ENCODE measurements at regions not wholly inside any gene's neighbourhood (a gene's known extent, or its start where the extent isn't known, plus 50 kb on each side); places are given as distances from the start of the nearest gene placed in this dataset.

DNA sequence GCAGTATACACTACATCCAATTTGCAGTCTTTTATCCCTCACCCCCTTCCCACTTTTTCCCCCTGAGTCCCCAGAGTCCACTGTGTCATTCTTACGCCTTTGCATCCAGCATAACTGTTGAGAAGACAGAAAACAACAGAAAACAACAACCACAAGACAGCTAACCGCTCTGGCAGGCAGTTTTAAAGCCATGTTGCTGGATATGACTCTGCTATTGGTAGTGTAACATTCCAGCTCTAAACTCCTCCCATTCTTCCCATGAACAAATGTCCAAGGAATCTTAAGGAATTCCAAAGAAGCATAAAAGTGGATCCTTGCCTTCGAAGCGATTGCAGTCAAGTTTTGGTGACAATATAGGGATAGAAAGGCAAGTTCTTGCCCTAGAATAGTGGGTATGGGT lies 599.1 kb downstream of the NYAP2 start:
- H3K4me3 ChIP-seq, result no peak overlapping the region
- H3K27ac ChIP-seq, result no peak overlapping the region
- H3K27me3 ChIP-seq, result no peaks in the 10 kb centered on the region
- H3K4me1 ChIP-seq (replicated peaks in 1 of 2), result no peaks in the 10 kb centered on the region
- TF ChIP-seq, protein P1, sequence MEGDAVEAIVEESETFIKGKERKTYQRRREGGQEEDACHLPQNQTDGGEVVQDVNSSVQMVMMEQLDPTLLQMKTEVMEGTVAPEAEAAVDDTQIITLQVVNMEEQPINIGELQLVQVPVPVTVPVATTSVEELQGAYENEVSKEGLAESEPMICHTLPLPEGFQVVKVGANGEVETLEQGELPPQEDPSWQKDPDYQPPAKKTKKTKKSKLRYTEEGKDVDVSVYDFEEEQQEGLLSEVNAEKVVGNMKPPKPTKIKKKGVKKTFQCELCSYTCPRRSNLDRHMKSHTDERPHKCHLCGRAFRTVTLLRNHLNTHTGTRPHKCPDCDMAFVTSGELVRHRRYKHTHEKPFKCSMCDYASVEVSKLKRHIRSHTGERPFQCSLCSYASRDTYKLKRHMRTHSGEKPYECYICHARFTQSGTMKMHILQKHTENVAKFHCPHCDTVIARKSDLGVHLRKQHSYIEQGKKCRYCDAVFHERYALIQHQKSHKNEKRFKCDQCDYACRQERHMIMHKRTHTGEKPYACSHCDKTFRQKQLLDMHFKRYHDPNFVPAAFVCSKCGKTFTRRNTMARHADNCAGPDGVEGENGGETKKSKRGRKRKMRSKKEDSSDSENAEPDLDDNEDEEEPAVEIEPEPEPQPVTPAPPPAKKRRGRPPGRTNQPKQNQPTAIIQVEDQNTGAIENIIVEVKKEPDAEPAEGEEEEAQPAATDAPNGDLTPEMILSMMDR (IDR thresholded peaks at IDR 0.05), result no peak
- no peak for TF ChIP-seq POLR2A (IDR thresholded peaks at IDR 0.05)
- no peak for DNase-seq
- H3K9me3 ChIP-seq (replicated peaks in 1 of 3), result no peaks in the 10 kb centered on the region
- H3K36me3 ChIP-seq (replicated peaks in 1 of 2), result no peaks in the 10 kb centered on the region
- intact Hi-C loops (cut with DNase I), result no loop called here
- WGBS, 4 donors, result 74 to 89% (median 87%) methylated on average over 4 of the region's 4 CpGs

DNA sequence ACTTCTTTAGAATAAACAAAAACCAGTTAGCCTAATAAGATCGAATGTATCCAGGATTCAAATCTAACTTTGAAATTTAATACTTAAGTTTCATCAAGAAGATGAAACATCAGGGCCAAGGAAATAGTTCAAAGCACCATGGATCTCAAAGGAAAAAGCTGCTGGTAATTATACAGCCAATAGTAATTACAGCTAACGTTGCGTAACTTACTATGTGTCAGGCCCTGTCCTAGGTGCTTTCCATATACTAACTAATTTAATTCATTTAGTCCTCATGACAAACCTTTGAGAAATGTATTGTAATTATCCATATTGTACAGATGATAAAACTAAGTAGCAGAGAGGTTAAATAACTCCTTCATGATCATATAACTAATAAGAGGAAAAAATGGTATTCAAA lies 598.6 kb downstream of the NYAP2 start:
- H3K27me3 ChIP-seq, result no peaks in the 10 kb centered on the region
- H3K36me3 ChIP-seq (replicated peaks in 1 of 2), result no peaks in the 10 kb centered on the region
- DNase-seq, result no peak
- no peaks in the 10 kb centered on the region for H3K4me1 ChIP-seq (replicated peaks in 1 of 2)
- H3K4me3 ChIP-seq, result no peak overlapping the region
- no peaks in the 10 kb centered on the region for H3K9me3 ChIP-seq (replicated peaks in 1 of 3)
- TF ChIP-seq, protein P1 (IDR thresholded peaks at IDR 0.05), result no peak
- no peak for TF ChIP-seq POLR2A (IDR thresholded peaks at IDR 0.05)
- intact Hi-C loops (cut with DNase I), result no loop called here
- 81 to 94% (median 87%) methylated on average over 3 of the region's 3 CpGs for WGBS, 4 donors
- H3K27ac ChIP-seq, result no peak overlapping the region

DNA sequence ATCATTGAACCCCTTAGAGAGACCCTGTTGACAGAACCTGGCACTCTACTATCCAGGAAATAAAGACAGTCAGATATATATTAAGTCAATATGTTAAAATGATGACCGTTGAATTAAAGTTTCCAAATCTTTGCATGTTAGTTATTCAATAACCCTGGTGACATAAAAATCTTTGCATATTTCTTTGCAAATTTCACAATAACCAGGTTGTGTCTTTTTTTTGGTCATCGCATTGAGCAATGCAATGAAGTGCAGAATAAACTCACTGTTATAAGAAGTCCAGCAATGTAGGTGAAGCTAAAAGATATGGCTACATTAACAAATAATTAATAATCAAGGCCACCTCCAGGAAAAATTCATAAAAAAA lies 596.9 kb downstream of the NYAP2 start:
- H3K4me3 ChIP-seq, result no peak overlapping the region
- intact Hi-C loops (cut with DNase I), result no loop called here
- WGBS, 4 donors, result 93 to 99% (median 94%) methylated on average over 2 of the region's 2 CpGs
- H3K27me3 ChIP-seq, result no peaks in the 10 kb centered on the region
- DNase-seq, result no peak
- TF ChIP-seq, protein P1 (IDR thresholded peaks at IDR 0.05), result no peak
- TF ChIP-seq POLR2A (IDR thresholded peaks at IDR 0.05), result no peak
- no peak overlapping the region for H3K27ac ChIP-seq
- no peaks in the 10 kb centered on the region for H3K36me3 ChIP-seq (replicated peaks in 1 of 2)
- H3K4me1 ChIP-seq (replicated peaks in 1 of 2), result no peaks in the 10 kb centered on the region
- no peaks in the 10 kb centered on the region for H3K9me3 ChIP-seq (replicated peaks in 1 of 3)

DNA sequence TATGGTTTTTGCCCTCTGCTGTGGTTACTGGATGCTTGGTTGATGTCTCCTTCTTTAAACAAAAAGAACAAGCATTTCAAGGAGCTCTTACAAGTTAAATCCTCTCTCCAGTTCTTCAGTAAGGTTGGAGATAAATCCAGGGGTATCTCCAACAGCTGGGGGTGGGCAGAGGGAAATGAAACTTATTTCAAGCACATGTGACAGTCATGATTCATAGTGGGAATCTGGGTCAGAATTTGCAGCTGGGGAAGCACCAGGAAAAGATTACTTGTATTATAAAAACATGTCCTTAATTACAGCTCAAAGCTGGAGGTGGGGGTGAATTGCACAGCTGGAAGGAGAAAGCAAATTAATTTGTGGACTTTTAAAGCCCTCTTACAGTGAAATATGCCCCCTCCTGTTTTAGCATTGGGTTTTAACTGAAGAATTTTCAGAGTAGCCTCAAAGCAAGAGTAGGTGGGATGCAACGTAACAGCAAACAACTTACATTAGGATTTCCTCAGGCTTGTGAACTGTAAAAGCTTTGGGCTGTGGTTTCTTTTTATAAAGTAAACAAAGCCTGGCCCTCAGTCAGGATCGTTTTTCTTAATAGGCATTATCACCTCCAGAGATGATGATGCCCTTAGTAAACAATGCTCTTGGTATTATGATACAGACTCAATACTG lies 596.4 kb downstream of the NYAP2 start:
- H3K9me3 ChIP-seq (replicated peaks in 1 of 3), result no peaks in the 10 kb centered on the region
- H3K4me1 ChIP-seq (replicated peaks in 1 of 2), result no peaks in the 10 kb centered on the region
- H3K27me3 ChIP-seq, result no peaks in the 10 kb centered on the region
- H3K27ac ChIP-seq, result no peak overlapping the region
- intact Hi-C loops (cut with DNase I), result no loop called here
- H3K4me3 ChIP-seq, result no peak overlapping the region
- TF ChIP-seq, protein P1 (IDR thresholded peaks at IDR 0.05), result no peak
- no peak for TF ChIP-seq POLR2A (IDR thresholded peaks at IDR 0.05)
- WGBS, 4 donors, result 60 to 73% (median 66%) methylated on average over 2 of the region's 2 CpGs
- no peaks in the 10 kb centered on the region for H3K36me3 ChIP-seq (replicated peaks in 1 of 2)
- DNase-seq, result peak in 1 of 7 donors; percentile 2
